ENCODE measurements at regions not wholly inside any gene's neighbourhood (a gene's known extent, or its start where the extent isn't known, plus 50 kb on each side); places are given as distances from the start of the nearest gene placed in this dataset.

DNA sequence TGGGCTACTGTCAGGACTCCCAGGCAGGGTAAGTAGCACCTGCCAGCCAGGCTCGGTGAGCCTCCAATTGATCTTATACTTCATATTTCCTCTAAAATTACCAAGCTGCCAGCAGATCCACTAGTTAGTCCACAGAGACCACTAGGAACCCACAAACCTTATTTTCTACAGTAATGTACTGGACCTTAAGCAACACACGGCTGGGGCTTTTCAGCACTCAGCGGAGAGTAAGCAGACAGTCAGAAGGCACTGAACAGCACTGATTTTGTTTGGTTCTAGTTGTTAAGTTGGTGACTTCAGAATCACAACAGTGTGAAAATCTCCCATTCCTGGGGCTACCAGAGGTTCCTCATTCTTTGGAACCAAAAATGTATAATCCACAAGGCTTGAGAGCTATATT is 56.1 kb downstream of the MRPL57 start:
- Mint-ChIP-seq H3K9me3 (no peaks in the 10 kb centered on the region), H3K27me3 (peaks cover 3% of the 10 kb centered on the region), H3K4me1 (no peaks in the 10 kb centered on the region), H3K4me3 (no peak overlapping the region), H3K27ac (no peak overlapping the region), H3K36me3 (ENCODE audit: low read depth) (no peaks in the 10 kb centered on the region)
- POLR2A ChIA-PET: no interaction called here
- TF ChIP-seq, protein P1, sequence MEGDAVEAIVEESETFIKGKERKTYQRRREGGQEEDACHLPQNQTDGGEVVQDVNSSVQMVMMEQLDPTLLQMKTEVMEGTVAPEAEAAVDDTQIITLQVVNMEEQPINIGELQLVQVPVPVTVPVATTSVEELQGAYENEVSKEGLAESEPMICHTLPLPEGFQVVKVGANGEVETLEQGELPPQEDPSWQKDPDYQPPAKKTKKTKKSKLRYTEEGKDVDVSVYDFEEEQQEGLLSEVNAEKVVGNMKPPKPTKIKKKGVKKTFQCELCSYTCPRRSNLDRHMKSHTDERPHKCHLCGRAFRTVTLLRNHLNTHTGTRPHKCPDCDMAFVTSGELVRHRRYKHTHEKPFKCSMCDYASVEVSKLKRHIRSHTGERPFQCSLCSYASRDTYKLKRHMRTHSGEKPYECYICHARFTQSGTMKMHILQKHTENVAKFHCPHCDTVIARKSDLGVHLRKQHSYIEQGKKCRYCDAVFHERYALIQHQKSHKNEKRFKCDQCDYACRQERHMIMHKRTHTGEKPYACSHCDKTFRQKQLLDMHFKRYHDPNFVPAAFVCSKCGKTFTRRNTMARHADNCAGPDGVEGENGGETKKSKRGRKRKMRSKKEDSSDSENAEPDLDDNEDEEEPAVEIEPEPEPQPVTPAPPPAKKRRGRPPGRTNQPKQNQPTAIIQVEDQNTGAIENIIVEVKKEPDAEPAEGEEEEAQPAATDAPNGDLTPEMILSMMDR (IDR thresholded peaks at IDR 0.05): no peak
- no peak for ATAC-seq (ENCODE audit: low read depth)
- DNase-seq: no peak
- CTCF ChIA-PET: no interaction called here
- intact Hi-C loops (cut with micrococcal nuclease): no loop called here

DNA sequence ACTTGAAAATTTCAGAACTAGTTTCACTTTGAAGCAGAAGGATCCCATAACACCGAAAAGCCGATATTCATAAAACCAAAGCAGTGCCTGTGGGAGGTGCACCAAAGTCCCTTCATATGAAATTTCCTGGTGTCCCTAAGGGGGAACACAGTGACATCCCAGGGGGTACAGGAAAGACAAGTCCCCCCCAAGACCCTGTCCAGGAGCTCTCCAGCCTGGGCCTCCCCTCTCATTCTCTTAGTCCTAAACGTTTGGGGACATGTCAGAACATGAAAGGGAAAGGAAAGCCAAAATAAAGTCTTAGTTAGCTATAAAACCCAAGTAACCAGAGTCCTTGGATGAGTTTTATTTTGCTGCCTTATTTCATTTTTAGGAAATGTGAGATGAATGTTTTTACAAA is 56.6 kb downstream of the MRPL57 start:
- ChIA-PET CTCF (no interaction called here), POLR2A (no interaction called here)
- peaks cover 3% of the 10 kb centered on the region for H3K27me3 Mint-ChIP-seq
- TF ChIP-seq, protein P1 (IDR thresholded peaks at IDR 0.05): no peak
- intact Hi-C loops (cut with micrococcal nuclease): no loop called here
- no peaks in the 10 kb centered on the region for H3K36me3 Mint-ChIP-seq (ENCODE audit: low read depth)
- ATAC-seq (ENCODE audit: low read depth) (no peak), DNase-seq (no peak)
- no peak overlapping the region for H3K27ac Mint-ChIP-seq
- H3K4me1 Mint-ChIP-seq: no peaks in the 10 kb centered on the region
- H3K4me3 Mint-ChIP-seq: no peak overlapping the region
- H3K9me3 Mint-ChIP-seq: no peaks in the 10 kb centered on the region

DNA sequence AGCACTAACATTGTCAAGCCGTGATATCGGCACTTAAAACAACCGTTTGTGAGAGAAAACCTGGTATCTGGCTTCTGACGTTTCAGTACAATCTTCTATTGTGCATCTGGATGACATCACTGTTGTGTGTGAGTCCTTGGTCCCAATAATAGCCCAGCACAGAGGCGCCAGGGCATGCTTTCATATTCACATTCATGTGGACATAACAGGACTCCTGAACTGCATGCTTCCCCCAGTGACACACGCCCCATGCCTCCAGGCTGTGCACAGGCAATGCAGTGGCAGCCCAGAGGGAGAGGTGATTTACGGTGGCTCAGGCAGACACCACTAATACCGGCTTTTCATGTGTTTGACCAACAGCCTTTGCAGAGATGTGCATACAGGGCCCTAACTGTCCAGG is 58.1 kb downstream of the MRPL57 start:
- peaks cover 3% of the 10 kb centered on the region for H3K27me3 Mint-ChIP-seq
- no peaks in the 10 kb centered on the region for H3K4me1 Mint-ChIP-seq
- H3K36me3 Mint-ChIP-seq (ENCODE audit: low read depth): no peaks in the 10 kb centered on the region

DNA sequence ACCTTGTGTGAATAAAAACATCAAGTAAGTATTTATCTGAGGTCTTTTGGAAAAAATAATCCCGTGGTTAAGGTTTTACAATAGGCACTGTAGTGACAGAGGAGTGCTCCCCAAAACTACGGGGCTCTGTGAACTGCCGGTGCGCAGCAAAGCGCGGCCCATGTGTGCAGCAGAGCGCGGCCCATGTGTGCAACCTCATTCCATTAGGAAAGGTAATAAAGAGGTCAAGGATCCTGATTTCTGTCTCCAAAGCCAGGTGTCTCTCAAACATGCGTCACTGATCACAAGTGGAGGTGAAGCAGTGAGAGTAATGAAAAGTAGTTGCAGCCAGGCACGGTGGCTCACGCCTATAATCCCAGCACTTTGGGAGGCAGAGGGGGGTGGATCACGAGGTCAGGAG is 58.7 kb downstream of the MRPL57 start:
- intact Hi-C loops (cut with micrococcal nuclease): no loop called here
- Mint-ChIP-seq H3K9me3 (no peaks in the 10 kb centered on the region), H3K4me3 (no peak overlapping the region), H3K36me3 (ENCODE audit: low read depth) (no peaks in the 10 kb centered on the region), H3K27ac (no peak overlapping the region), H3K27me3 (peaks cover 3% of the 10 kb centered on the region), H3K4me1 (no peaks in the 10 kb centered on the region)
- POLR2A ChIA-PET: no interaction called here
- no peak for ATAC-seq (ENCODE audit: low read depth)
- TF ChIP-seq, protein P1 (IDR thresholded peaks at IDR 0.05): no peak
- DNase-seq: no peak
- CTCF ChIA-PET: no interaction called here

More for the DNA sequence above, 58.1 kb downstream of the MRPL57 start:
- ATAC-seq (ENCODE audit: low read depth) (no peak), DNase-seq (no peak)
- Mint-ChIP-seq H3K9me3 (no peaks in the 10 kb centered on the region), H3K4me3 (no peak overlapping the region), H3K27ac (no peak overlapping the region)
- intact Hi-C loops (cut with micrococcal nuclease): no loop called here
- ChIA-PET POLR2A (no interaction called here), CTCF (no interaction called here)
- TF ChIP-seq, protein P1 (IDR thresholded peaks at IDR 0.05): no peak

DNA sequence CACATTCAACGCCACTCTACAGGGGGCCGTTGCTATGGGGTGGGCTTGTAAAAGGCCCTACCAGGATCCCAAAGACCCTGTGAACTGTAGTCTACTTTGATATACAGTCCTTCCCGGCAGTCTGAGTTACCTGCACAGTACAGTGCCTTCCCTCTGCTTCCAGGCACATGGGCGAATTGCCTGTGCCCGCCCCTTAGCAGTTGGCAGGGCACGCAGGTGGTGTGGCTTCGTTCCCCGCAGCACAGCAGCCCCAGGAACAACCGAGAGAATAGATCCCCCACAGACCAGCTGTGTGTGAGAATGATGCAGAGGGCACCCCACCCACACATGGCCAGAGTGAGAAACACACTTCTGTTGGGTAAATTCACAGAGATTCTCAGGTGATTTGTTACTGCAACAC is 60.6 kb downstream of the MRPL57 start:
- Mint-ChIP-seq H3K9me3 (no peaks in the 10 kb centered on the region), H3K27me3 (peaks cover 3% of the 10 kb centered on the region), H3K27ac (no peak overlapping the region), H3K4me1 (no peaks in the 10 kb centered on the region), H3K36me3 (ENCODE audit: low read depth) (no peaks in the 10 kb centered on the region), H3K4me3 (no peak overlapping the region)
- DNase-seq (no peak), ATAC-seq (ENCODE audit: low read depth) (no peak)
- intact Hi-C loops (cut with micrococcal nuclease): no loop called here
- POLR2A ChIA-PET: no interaction called here
- TF ChIP-seq, protein P1 (IDR thresholded peaks at IDR 0.05): no peak
- CTCF ChIA-PET: no interaction called here

Data from activated B cell treated with CpG ODN at 0.5 μM for 24 hours (primary cell).